DOHH2 (cell line): ENCODE measurements at regions not wholly inside any gene's neighbourhood (a gene's known extent, or its start where the extent isn't known, plus 50 kb on each side); places are given as distances from the start of the nearest gene placed in this dataset.

ENCODE experiments used
- H3F3A ChIP-seq: fragments of 200-600 bp; sonication (generic), shearing (Covaris generic); 2 replicates; pipeline ENCODE4 v1.6.0; 2016; ENCODE audit warnings: antibody characterized with exemption, mild to moderate bottlenecking; ENCODE audit not compliant: control insufficient read depth, insufficient read depth
- H3K27ac ChIP-seq: fragments of 200-600 bp; sonication (generic); 2 replicates; pipeline ENCODE4 v1.5.1; 2014; ENCODE audit warnings: low read depth, mild to moderate bottlenecking, low read length, moderate library complexity
- H3K27me3 ChIP-seq: fragments of 200-600 bp; sonication (generic); 2 replicates; pipeline ENCODE4 v1.6.1; 2014; ENCODE audit warnings: mild to moderate bottlenecking, low read length, mixed read lengths; ENCODE audit not compliant: control insufficient read depth
- H3K36me3 ChIP-seq: fragments of 200-600 bp; sonication (generic); 2 replicates; pipeline ENCODE4 v1.6.1; 2014; ENCODE audit warnings: mild to moderate bottlenecking, low read length, moderate library complexity, mixed read lengths; ENCODE audit not compliant: control insufficient read depth
- H3K4me1 ChIP-seq: fragments of 200-600 bp; sonication (generic); 2 replicates; pipeline ENCODE4 v1.6.1; 2014; ENCODE audit warnings: mild to moderate bottlenecking, low read length, mixed read lengths; ENCODE audit not compliant: control insufficient read depth
- H3K4me2 ChIP-seq: fragments of 200-600 bp; sonication (generic); 2 replicates; pipeline ENCODE4 v1.6.0; 2014; ENCODE audit warnings: mild to moderate bottlenecking, low read length, moderate library complexity
- H3K4me3 ChIP-seq: fragments of 200-600 bp; sonication (generic); 2 replicates; pipeline ENCODE4 v1.5.1; 2014; ENCODE audit warnings: mild to moderate bottlenecking, low read length, mixed read lengths
- H3K79me2 ChIP-seq: fragments of 200-600 bp; sonication (generic); 2 replicates; pipeline ENCODE4 v1.6.1; 2014; ENCODE audit warnings: mild to moderate bottlenecking, low read length, mixed read lengths; ENCODE audit not compliant: control insufficient read depth
- H3K9me2 ChIP-seq: fragments of 200-600 bp; sonication (generic); replicated peaks from 2 replicates; pipeline ENCODE4 v1.6.1; 2014; ENCODE audit warnings: mild to moderate bottlenecking, low read length, mixed read lengths; ENCODE audit not compliant: control insufficient read depth
- H3K9me3 ChIP-seq: fragments of 200-600 bp; sonication (generic); 2 replicates; pipeline ENCODE4 v1.6.1; 2014; ENCODE audit warnings: antibody characterized with exemption, low read length, mixed read lengths; ENCODE audit not compliant: control insufficient read depth, insufficient read depth
- H4K20me1 ChIP-seq: fragments of 200-600 bp; sonication (generic); 2 replicates; pipeline ENCODE4 v1.6.0; 2014; ENCODE audit warnings: low read depth, mild to moderate bottlenecking, antibody characterized with exemption, low read length, moderate library complexity; ENCODE audit not compliant: control insufficient read depth, insufficient read depth
- EZH2phosphoT487 ChIP-seq: fragments of 200-600 bp; sonication (generic); IDR thresholded peaks from 2 replicates; pipeline ENCODE4 v1.6.1; 2017; ENCODE audit warnings: borderline replicate concordance, mild to moderate bottlenecking, antibody characterized with exemption, low read length, moderate library complexity, mixed read lengths
- TF ChIP-seq, protein P1 (sequence below): fragments of 200-600 bp; sonication (generic); IDR thresholded peaks from one replicate; pipeline ENCODE4 v1.5.1; 2014; ENCODE audit warnings: antibody characterized with exemption, mild to moderate bottlenecking, low read depth, low read length; ENCODE audit not compliant: poor library complexity, severe bottlenecking

DNA sequence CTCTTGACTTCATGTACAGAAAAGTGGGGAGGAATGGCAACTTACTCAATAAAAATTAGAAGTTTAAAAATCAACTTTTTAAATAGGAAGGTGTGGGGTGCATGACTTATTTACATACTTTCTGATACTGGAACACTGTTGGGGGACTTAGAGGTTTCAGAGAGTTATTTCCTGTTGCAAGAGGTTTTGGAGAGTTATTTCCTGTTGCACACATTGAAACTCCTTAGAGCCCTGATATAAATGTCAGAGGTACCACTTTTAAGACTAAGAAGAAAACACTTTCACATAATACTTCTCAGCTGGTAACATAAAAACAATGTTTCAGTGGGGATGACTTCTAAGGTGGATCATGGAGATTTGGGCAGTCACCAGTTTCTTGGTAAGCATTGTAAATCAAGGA is 579.9 kb downstream of the MMUT start:
- H3K9me3 ChIP-seq, result no peaks in the 10 kb centered on the region
- no peak for TF ChIP-seq EZH2phosphoT487
- TF ChIP-seq, protein P1, sequence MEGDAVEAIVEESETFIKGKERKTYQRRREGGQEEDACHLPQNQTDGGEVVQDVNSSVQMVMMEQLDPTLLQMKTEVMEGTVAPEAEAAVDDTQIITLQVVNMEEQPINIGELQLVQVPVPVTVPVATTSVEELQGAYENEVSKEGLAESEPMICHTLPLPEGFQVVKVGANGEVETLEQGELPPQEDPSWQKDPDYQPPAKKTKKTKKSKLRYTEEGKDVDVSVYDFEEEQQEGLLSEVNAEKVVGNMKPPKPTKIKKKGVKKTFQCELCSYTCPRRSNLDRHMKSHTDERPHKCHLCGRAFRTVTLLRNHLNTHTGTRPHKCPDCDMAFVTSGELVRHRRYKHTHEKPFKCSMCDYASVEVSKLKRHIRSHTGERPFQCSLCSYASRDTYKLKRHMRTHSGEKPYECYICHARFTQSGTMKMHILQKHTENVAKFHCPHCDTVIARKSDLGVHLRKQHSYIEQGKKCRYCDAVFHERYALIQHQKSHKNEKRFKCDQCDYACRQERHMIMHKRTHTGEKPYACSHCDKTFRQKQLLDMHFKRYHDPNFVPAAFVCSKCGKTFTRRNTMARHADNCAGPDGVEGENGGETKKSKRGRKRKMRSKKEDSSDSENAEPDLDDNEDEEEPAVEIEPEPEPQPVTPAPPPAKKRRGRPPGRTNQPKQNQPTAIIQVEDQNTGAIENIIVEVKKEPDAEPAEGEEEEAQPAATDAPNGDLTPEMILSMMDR, result no peak
- H3K79me2 ChIP-seq, result no peaks in the 10 kb centered on the region
- no peaks in the 10 kb centered on the region for H3K9me2 ChIP-seq
- no peak overlapping the region for H3K4me2 ChIP-seq
- no peaks in the 10 kb centered on the region for H4K20me1 ChIP-seq
- H3K4me3 ChIP-seq, result no peak overlapping the region
- no peak overlapping the region for H3K27ac ChIP-seq
- H3K4me1 ChIP-seq, result no peaks in the 10 kb centered on the region
- H3F3A ChIP-seq, result no peaks in the 10 kb centered on the region
- no peaks in the 10 kb centered on the region for H3K36me3 ChIP-seq
- no peaks in the 10 kb centered on the region for H3K27me3 ChIP-seq

DNA sequence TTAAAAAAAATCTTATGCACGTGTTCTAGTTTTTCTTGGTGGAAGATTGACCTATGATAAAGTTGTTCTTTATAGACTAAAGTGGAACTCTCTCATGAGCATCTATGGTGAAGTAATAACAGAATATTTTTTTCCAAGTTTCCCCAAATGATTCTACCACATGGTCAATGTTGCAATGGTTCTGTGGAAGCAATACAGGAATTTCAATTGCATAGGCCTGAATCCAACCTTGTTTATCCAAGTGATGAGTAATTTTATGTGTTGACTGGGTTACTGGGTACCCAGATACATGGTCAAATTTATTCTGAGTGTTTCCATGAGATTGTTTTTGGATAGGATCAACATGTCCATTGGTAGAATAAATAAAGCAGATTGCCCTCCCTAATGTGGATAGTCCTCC is 581.5 kb downstream of the MMUT start:
- no peak overlapping the region for H3K27ac ChIP-seq
- no peak for TF ChIP-seq EZH2phosphoT487
- TF ChIP-seq, protein P1, result no peak
- no peaks in the 10 kb centered on the region for H3K9me3 ChIP-seq

DNA sequence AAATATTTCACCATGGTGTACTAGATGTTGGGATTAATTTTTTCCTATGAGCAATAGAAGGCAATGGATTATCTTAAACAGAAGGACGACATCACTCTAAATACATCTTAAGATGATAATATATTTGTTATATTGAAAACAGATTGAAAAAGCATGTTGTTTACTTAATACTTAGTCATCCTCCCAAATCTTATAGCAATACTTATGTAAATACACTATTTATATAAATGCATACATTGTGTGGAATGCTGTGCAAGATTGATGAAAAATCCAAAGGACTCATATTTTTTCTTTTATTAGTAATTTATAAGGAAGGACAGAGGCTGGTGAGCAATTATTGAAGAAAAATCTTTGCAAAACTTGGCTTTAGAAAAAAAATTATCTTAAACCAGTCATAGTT is 593.5 kb downstream of the MMUT start:
- no peaks in the 10 kb centered on the region for H3K79me2 ChIP-seq
- no peak overlapping the region for H3K4me2 ChIP-seq
- H3F3A ChIP-seq, result no peaks in the 10 kb centered on the region
- no peaks in the 10 kb centered on the region for H3K9me3 ChIP-seq
- no peak for TF ChIP-seq EZH2phosphoT487
- TF ChIP-seq, protein P1, result no peak
- H4K20me1 ChIP-seq, result no peaks in the 10 kb centered on the region
- no peaks in the 10 kb centered on the region for H3K9me2 ChIP-seq
- H3K36me3 ChIP-seq, result no peaks in the 10 kb centered on the region
- H3K27ac ChIP-seq, result no peak overlapping the region
- no peaks in the 10 kb centered on the region for H3K4me1 ChIP-seq
- no peaks in the 10 kb centered on the region for H3K27me3 ChIP-seq
- H3K4me3 ChIP-seq, result no peak overlapping the region

More for the DNA sequence above, 581.5 kb downstream of the MMUT start:
- no peaks in the 10 kb centered on the region for H3K79me2 ChIP-seq
- H3K4me3 ChIP-seq, result no peak overlapping the region
- no peak overlapping the region for H3K4me2 ChIP-seq
- no peaks in the 10 kb centered on the region for H3K27me3 ChIP-seq
- no peaks in the 10 kb centered on the region for H3F3A ChIP-seq
- no peaks in the 10 kb centered on the region for H3K4me1 ChIP-seq
- H3K9me2 ChIP-seq, result no peaks in the 10 kb centered on the region
- H4K20me1 ChIP-seq, result no peaks in the 10 kb centered on the region
- no peaks in the 10 kb centered on the region for H3K36me3 ChIP-seq

DNA sequence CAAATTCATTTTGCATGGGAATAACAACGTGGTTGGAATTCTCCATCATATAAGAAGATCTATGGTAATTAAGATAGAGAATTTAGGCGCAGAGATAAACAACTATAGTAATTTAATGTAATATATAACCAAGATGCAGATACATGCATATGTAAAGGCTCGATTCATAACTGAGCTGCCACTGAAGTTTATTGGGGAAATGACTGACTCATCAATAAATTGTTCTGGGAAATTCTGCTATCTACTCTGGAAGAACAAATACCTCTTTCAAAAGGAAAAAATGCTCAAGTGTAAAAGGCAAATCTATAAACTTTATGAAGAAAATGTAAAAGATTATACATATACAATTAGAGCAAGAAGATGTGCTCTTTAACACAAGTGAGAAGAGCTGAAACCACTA is 596.4 kb downstream of the MMUT start:
- no peak overlapping the region for H3K4me2 ChIP-seq
- H3K27ac ChIP-seq, result no peak overlapping the region
- no peaks in the 10 kb centered on the region for H4K20me1 ChIP-seq
- no peaks in the 10 kb centered on the region for H3F3A ChIP-seq
- no peak overlapping the region for H3K4me3 ChIP-seq
- no peaks in the 10 kb centered on the region for H3K27me3 ChIP-seq
- no peaks in the 10 kb centered on the region for H3K36me3 ChIP-seq
- no peak for TF ChIP-seq EZH2phosphoT487
- TF ChIP-seq, protein P1, result no peak
- no peaks in the 10 kb centered on the region; the same call in 1 of the 2 replicates for H3K9me3 ChIP-seq
- no peaks in the 10 kb centered on the region for H3K9me2 ChIP-seq
- H3K4me1 ChIP-seq, result no peaks in the 10 kb centered on the region
- no peaks in the 10 kb centered on the region for H3K79me2 ChIP-seq
